PC-9 (cell line): ENCODE measurements at regions not wholly inside any gene's neighbourhood (a gene's known extent, or its start where the extent isn't known, plus 50 kb on each side); places are given as distances from the start of the nearest gene placed in this dataset.

ENCODE experiments used
- BruUV-seq: library from RNA; stranded (reverse); fragments of 400-500 nt; replicated peaks from 2 replicates; lab custom pipeline; 2021; lab: Mats Ljungman, UMichigan
- CTCF ChIA-PET: fragments of 300-600 bp; sonication (Branson Sonifier 250); formaldehyde crosslinking; loops from one replicate; lab custom pipeline; 2022; ENCODE audit warnings: antibody characterized with exemption; lab: Charles Lee
- POLR2A ChIA-PET: fragments of 300-600 bp; sonication (Branson Sonifier 250); formaldehyde crosslinking; loops from one replicate; lab custom pipeline; 2022; ENCODE audit warnings: antibody characterized with exemption; ENCODE audit not compliant: unreplicated experiment; lab: Charles Lee
- DNase-seq, 2 experiments: peaks; one replicate each; pipeline versions ENCODE4 v3.0.0 to v3.0.0-alpha.2; 2015 to 2022; ENCODE audit warnings: mixed read lengths in 1 of 2
- H2AFZ ChIP-seq: fragments of 200-600 bp; sonication (generic); 2 replicates; pipeline ENCODE4 v1.8.1; 2017; ENCODE audit warnings: antibody characterized with exemption
- H3F3A ChIP-seq: fragments of 200-600 bp; sonication (generic); 2 replicates; pipeline ENCODE4 v1.8.1; 2017; ENCODE audit warnings: antibody characterized with exemption, mild to moderate bottlenecking, low read depth; ENCODE audit not compliant: insufficient read depth
- H3K27ac ChIP-seq: fragments of 200-600 bp; sonication (generic); 2 replicates; pipeline ENCODE4 v1.6.1; 2016; ENCODE audit warnings: mixed run types
- H3K27me3 ChIP-seq: fragments of 200-600 bp; sonication (generic); 2 replicates; pipeline ENCODE4 v1.6.1; 2016; ENCODE audit warnings: low read depth, mixed run types; ENCODE audit not compliant: insufficient read depth
- H3K36me3 ChIP-seq: fragments of 200-600 bp; sonication (generic); 2 replicates; pipeline ENCODE4 v1.6.1; 2016; ENCODE audit warnings: low read depth, mixed run types
- H3K4me1 ChIP-seq: fragments of 200-600 bp; sonication (generic); replicated peaks from 2 replicates; pipeline ENCODE4 v1.6.1; 2016; ENCODE audit warnings: mixed run types; ENCODE audit not compliant: insufficient read depth
- H3K4me2 ChIP-seq: fragments of 200-600 bp; sonication (generic); 2 replicates; pipeline ENCODE4 v1.6.1; 2017; ENCODE audit warnings: mixed run types
- H3K4me3 ChIP-seq: fragments of 200-600 bp; sonication (generic); 2 replicates; pipeline ENCODE4 v1.6.1; 2016; ENCODE audit warnings: mixed run types
- H3K79me2 ChIP-seq: fragments of 200-600 bp; sonication (generic); 2 replicates; pipeline ENCODE4 v1.6.1; 2017; ENCODE audit warnings: low read depth, mixed run types
- H3K9me2 ChIP-seq: fragments of 200-600 bp; sonication (generic); 2 replicates; pipeline ENCODE4 v1.8.1; 2017; ENCODE audit warnings: mild to moderate bottlenecking; ENCODE audit not compliant: insufficient read depth
- H3K9me3 ChIP-seq: fragments of 200-600 bp; sonication (generic); 2 replicates; pipeline ENCODE4 v1.8.1; 2016; ENCODE audit warnings: low read depth; ENCODE audit not compliant: insufficient read depth
- H4K20me1 ChIP-seq: fragments of 200-600 bp; sonication (generic); 2 replicates; pipeline ENCODE4 v1.8.1; 2017; ENCODE audit not compliant: insufficient read depth
- EZH2 ChIP-seq: fragments of 200-600 bp; sonication (generic); IDR thresholded peaks from 2 replicates; pipeline ENCODE4 v1.8.0; 2017; ENCODE audit warnings: antibody characterized with exemption, low read depth
- intact Hi-C: fragments of 100-400 bp; cut with micrococcal nuclease; formaldehyde crosslinking; loops from one replicate; pipeline ENCODE4 v1.10.0; 2022; ENCODE audit not compliant: unreplicated experiment
- TF ChIP-seq, protein P1 (sequence below): fragments of 200-600 bp; sonication (generic); conservative IDR thresholded peaks from 2 replicates; pipeline ENCODE4 v1.6.1; 2017; ENCODE audit warnings: mixed run types, antibody characterized with exemption, mild to moderate bottlenecking, moderate library complexity

DNA sequence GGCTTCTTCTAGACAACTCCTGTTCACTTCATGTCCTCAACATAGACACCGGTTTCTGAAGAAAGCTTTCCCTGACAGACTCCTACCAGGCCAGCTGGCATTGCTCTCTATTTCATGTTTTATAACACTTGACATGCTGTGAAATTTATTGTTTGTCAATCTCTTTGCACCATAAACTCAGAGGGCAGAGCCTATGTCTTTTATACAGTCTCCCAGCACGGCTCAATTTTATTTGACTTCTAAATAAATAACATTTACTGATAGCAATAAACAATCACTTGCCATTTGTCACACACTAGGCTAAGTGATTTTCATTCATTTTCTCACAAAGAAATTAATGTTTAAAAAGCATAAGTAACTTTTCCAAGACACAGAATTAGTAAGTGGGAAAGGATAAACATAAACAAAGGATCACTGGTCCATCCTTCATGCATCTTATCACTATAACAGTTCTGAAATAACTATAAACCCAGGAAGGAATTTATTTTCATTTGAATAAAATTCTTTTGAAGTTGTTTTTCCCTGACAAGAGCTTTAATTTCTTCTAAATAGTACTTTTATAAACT, 577.6 kb downstream of the TECRL start:
- Histone ChIP-seq H3K27ac (no peak overlapping the region), H3K36me3 (no peaks in the 10 kb centered on the region), H3K4me3 (no peak overlapping the region), H3F3A (no peaks in the 10 kb centered on the region), H3K9me2 (no peaks in the 10 kb centered on the region), H3K27me3 (no peaks in the 10 kb centered on the region), H3K9me3 (no peaks in the 10 kb centered on the region), H3K4me1 (no peaks in the 10 kb centered on the region), H4K20me1 (no peaks in the 10 kb centered on the region), H3K4me2 (no peak overlapping the region), H2AFZ (no peak overlapping the region), H3K79me2 (no peaks in the 10 kb centered on the region)
- no peak for DNase-seq
- CTCF ChIA-PET = no interaction called here
- intact Hi-C loops = no loop called here
- BruUV-seq = no TSS peak
- POLR2A ChIA-PET = no interaction called here
- TF ChIP-seq EZH2 = no peak
- TF ChIP-seq, protein P1, sequence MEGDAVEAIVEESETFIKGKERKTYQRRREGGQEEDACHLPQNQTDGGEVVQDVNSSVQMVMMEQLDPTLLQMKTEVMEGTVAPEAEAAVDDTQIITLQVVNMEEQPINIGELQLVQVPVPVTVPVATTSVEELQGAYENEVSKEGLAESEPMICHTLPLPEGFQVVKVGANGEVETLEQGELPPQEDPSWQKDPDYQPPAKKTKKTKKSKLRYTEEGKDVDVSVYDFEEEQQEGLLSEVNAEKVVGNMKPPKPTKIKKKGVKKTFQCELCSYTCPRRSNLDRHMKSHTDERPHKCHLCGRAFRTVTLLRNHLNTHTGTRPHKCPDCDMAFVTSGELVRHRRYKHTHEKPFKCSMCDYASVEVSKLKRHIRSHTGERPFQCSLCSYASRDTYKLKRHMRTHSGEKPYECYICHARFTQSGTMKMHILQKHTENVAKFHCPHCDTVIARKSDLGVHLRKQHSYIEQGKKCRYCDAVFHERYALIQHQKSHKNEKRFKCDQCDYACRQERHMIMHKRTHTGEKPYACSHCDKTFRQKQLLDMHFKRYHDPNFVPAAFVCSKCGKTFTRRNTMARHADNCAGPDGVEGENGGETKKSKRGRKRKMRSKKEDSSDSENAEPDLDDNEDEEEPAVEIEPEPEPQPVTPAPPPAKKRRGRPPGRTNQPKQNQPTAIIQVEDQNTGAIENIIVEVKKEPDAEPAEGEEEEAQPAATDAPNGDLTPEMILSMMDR = no peak

DNA sequence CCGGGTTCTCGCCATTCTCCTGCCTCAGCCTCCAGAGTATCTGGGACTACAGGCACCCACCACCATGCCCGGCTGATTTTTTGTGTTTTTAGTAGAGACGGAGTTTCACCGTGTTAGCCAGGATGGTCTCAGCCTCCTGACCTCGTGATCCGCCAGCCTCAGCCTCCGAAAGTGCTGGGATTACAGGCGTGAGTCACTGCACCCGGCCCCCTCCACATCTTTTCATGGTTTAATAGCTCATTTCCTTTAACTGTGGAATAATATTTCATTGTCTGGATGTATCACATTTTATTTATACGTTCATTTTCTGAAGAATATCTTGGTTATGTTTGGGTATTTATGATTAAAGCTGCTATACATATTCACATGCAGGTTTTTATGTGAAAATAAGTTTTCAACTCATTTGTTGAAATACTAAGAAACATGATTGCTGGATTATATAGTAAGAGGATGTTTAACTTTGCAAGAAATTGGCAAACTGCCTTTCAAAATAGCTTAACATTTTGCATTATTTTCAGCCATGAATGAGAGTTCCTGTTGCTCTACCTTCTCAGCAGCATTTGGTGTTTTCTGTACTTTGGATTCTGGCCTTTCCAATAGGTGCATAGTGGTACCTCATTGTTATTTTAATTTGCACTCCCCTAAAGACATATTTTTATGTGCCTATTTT, 591.9 kb downstream of the TECRL start:
- TF ChIP-seq EZH2 = no peak
- TF ChIP-seq, protein P1 = no peak
- Histone ChIP-seq H3K9me3 (no peaks in the 10 kb centered on the region), H2AFZ (no peak overlapping the region), H3K27ac (no peak overlapping the region), H3F3A (no peaks in the 10 kb centered on the region), H3K4me3 (no peak overlapping the region), H3K27me3 (no peaks in the 10 kb centered on the region), H3K4me2 (no peak overlapping the region), H3K79me2 (no peaks in the 10 kb centered on the region), H3K36me3 (no peaks in the 10 kb centered on the region), H4K20me1 (no peaks in the 10 kb centered on the region), H3K9me2 (no peaks in the 10 kb centered on the region), H3K4me1 (no peaks in the 10 kb centered on the region)
- no peak for DNase-seq
- ChIA-PET CTCF (no interaction called here), POLR2A (interaction anchor here (0.7 kb wide), 1 partner anchor 801 kb away, joined by 19 read pairs; no protein-coding TSS in a partner anchor)
- no TSS peak for BruUV-seq
- intact Hi-C loops = no loop called here

DNA sequence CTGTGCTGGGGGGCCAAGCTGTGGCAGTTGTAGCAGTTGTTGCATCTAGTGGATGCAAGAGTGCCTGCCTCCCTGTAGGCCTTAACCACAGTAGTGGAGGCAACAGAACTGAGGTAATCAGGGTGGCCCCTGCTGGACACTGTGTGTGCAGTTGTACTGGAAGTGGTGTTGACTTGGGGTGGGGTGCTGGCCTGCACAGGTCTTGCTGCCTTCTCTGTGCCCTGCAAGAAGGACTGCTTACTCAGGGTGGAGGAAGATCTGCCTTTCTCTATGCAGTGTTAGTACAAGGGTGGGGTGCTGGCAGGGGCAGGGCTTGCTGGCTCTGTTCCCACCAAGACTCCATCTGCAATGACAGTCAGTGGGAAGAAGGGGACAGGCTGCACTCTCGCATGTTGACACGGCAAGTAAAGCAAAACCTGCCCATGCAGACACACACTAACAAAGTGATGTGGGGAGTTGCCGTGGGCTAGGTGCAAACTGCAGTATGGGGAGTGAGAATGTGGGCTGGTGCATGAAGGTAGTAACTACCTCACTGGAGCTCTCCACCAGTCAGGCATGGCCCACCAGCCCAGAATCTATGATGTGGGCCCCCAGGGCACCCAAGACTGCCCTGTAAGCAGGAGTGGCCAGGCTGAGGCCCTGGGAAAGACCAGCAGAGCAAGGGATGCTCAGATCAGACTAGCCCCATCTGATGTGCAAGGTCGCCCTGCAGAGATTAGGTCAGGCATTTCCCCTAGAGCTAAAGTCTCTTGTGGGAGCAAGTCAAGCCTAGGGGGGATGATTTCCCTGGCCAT, 594.9 kb downstream of the TECRL start:
- Histone ChIP-seq H3F3A (no peaks in the 10 kb centered on the region), H3K36me3 (no peaks in the 10 kb centered on the region), H3K27ac (no peak overlapping the region), H2AFZ (no peak overlapping the region), H3K9me2 (no peaks in the 10 kb centered on the region), H3K4me3 (no peak overlapping the region), H3K4me1 (no peaks in the 10 kb centered on the region), H3K4me2 (no peak overlapping the region), H3K9me3 (no peaks in the 10 kb centered on the region), H4K20me1 (no peaks in the 10 kb centered on the region), H3K79me2 (no peaks in the 10 kb centered on the region), H3K27me3 (no peaks in the 10 kb centered on the region)
- DNase-seq = no peak
- BruUV-seq = no TSS peak
- TF ChIP-seq EZH2 = no peak
- TF ChIP-seq, protein P1 = no peak
- intact Hi-C loops = no loop called here
- POLR2A ChIA-PET = no interaction called here
- CTCF ChIA-PET = no interaction called here
